IPS-18a (cell line): ENCODE measurements at regions not wholly inside any gene's neighbourhood (a gene's known extent, or its start where the extent isn't known, plus 50 kb on each side); places are given as distances from the start of the nearest gene placed in this dataset.

Source experiments
- H3K27ac ChIP-seq: one replicate; pipeline ENCODE4 v1.5.1; 2013; ENCODE audit warnings: low read length
- H3K27me3 ChIP-seq: one replicate; pipeline ENCODE4 v1.6.1; 2013; ENCODE audit warnings: mild to moderate bottlenecking, low read length; ENCODE audit not compliant: control insufficient read depth, insufficient read depth
- H3K36me3 ChIP-seq: one replicate; pipeline ENCODE4 v1.6.1; 2013; ENCODE audit warnings: low read depth, low read length; ENCODE audit not compliant: control insufficient read depth
- H3K4me1 ChIP-seq: one replicate; pipeline ENCODE4 v1.6.1; 2013; ENCODE audit warnings: low read depth, low read length; ENCODE audit not compliant: control insufficient read depth
- H3K4me3 ChIP-seq: one replicate; pipeline ENCODE4 v1.5.1; 2013; ENCODE audit warnings: low read length
- H3K9ac ChIP-seq: one replicate; pipeline ENCODE4 v1.6.1; 2013; ENCODE audit warnings: mild to moderate bottlenecking, low read length, moderate library complexity
- H3K9me3 ChIP-seq: one replicate; pipeline ENCODE4 v1.6.1; 2013; ENCODE audit warnings: low read depth, low read length; ENCODE audit not compliant: control insufficient read depth

DNA sequence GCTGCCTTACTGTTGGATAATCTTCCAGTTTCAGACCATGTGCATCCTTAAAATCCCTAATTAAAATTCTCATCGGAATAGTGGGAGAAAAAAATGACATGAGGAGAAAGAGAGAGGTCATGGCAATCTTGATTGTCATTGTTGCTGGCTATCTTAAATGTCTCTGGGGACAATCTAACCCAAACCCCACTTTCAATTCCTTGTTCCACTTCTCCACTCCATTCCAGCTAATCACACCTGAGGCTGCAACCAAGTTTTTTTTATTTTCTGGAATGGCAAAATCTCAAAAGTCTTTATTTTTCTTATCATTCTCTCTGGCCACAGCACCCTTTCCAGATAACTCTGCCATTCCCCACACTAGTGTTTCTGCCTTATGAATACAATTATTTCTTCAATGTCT is 171.9 kb upstream of the RASA1 start:
- no peaks in the 10 kb centered on the region for H3K27me3 ChIP-seq
- no peaks in the 10 kb centered on the region for H3K36me3 ChIP-seq
- no peaks in the 10 kb centered on the region for H3K9me3 ChIP-seq
- no peak overlapping the region for H3K27ac ChIP-seq
- no peaks in the 10 kb centered on the region for H3K4me1 ChIP-seq
- no peak overlapping the region for H3K4me3 ChIP-seq
- H3K9ac ChIP-seq = no peak overlapping the region

DNA sequence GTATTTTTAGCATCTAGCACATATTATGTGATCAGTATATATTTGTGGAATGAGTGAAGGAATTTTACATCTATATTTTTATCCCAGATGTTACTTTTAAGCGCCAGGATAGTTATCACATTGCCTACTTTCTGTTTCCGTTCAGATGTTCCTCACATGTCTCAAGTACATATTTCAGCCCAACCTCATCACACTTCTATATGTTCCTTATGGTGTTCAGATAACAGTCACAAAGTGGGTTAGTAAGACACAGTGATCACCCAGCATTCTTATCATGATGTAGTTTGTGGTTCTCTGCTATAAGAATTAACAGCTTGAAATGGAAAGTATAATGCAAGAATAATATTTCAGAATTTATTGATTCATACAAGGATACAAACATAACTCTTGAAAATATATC is 170.0 kb upstream of the RASA1 start:
- H3K4me1 ChIP-seq = no peaks in the 10 kb centered on the region

DNA sequence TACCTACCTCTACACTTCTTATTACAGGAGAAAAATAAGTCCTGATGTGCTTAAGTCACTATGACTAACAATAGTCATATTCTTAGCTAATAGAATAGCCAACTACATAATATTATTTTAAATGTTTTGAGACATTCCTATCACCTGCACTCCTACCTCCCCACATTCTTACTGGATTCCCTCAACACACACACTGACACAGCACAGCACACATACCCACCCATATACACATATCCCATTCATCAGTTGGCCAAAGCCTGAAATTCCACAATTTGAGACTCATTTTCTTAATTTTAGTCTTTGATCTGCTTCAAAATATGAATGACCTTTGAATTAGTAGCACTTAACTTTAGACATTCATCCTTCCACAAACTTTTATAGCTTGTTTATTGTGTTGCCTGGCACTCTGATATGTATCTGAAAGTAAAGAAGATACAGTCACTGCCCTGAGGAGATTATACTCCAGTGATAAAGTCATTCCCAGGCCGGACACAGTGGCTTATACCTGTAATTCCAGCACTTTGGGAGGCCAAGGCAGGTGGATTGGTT is 168.3 kb upstream of the RASA1 start:
- Histone ChIP-seq H3K9me3 (no peaks in the 10 kb centered on the region), H3K27ac (no peak overlapping the region), H3K27me3 (no peaks in the 10 kb centered on the region), H3K36me3 (no peaks in the 10 kb centered on the region), H3K4me3 (no peak overlapping the region), H3K4me1 (no peaks in the 10 kb centered on the region), H3K9ac (no peak overlapping the region)

More for the DNA sequence above, 170.0 kb upstream of the RASA1 start:
- Histone ChIP-seq H3K27me3 (no peaks in the 10 kb centered on the region), H3K27ac (no peak overlapping the region), H3K36me3 (no peaks in the 10 kb centered on the region), H3K4me3 (no peak overlapping the region), H3K9me3 (no peaks in the 10 kb centered on the region), H3K9ac (no peak overlapping the region)

DNA sequence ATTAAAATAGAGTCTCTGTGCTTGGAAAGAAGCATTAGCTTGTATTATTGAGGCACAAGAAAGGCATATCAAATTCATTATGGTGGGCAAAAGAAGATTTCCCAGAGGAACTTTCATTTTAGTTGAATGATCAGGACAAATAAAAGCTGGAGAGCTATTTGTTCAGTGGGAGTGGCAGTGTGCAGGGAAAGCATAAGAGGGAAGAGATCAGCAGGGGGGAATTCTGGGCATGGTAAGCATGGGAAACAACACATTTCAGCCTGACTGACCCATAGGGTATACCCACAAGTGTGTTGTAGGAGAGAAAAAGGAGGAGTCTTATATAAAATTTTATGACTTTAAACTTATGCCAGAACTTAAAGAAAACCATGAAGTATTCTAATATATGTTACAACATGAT is 167.7 kb upstream of the RASA1 start:
- Histone ChIP-seq H3K9me3 (no peaks in the 10 kb centered on the region), H3K4me3 (no peak overlapping the region), H3K4me1 (no peaks in the 10 kb centered on the region), H3K9ac (no peak overlapping the region), H3K36me3 (no peaks in the 10 kb centered on the region), H3K27me3 (no peaks in the 10 kb centered on the region), H3K27ac (no peak overlapping the region)

DNA sequence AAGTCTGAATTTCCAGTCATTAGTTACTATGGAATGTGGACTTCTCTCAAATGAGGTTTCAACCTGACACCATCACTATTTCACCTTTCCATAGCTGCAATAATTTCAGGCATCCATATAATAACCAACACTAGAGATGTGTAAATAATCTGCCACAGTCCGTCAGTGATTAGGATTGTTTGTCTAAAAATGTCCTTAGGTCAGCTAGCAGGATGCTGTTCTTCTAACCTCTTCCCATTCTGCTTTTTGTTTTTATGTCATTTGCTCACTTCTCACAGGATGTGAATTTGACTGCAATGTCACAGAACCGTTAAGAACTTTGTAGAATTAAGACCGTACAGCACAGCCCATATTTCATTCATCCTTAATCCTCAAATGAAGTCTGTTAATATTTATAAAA is 166.4 kb upstream of the RASA1 start:
- Histone ChIP-seq H3K27me3 (no peaks in the 10 kb centered on the region), H3K4me1 (no peaks in the 10 kb centered on the region), H3K36me3 (no peaks in the 10 kb centered on the region), H3K9ac (no peak overlapping the region), H3K27ac (no peak overlapping the region), H3K9me3 (no peaks in the 10 kb centered on the region), H3K4me3 (no peak overlapping the region)

DNA sequence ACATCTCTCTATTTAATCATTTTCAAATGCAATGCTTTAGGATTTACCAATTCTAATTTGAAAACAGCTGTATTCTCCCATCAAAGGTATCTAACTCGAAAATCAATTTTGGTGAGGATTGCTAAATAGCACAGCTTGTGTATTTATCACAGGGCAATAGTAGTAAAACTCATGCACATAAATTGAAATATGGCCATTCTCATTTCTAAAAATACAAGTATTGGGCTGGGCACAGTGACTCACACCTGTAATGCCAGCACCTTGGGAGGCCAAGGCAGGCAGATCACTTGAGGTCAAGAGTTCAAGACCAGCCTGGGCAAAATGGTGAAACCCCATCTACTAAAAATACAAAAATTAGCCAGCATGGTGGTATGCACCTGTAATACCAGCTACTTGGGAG is 164.8 kb upstream of the RASA1 start:
- H3K4me1 ChIP-seq = no peaks in the 10 kb centered on the region
- no peak overlapping the region for H3K27ac ChIP-seq
- no peaks in the 10 kb centered on the region for H3K36me3 ChIP-seq
- H3K9ac ChIP-seq = no peak overlapping the region
- H3K9me3 ChIP-seq = no peaks in the 10 kb centered on the region
- H3K27me3 ChIP-seq = no peaks in the 10 kb centered on the region
- H3K4me3 ChIP-seq = no peak overlapping the region

DNA sequence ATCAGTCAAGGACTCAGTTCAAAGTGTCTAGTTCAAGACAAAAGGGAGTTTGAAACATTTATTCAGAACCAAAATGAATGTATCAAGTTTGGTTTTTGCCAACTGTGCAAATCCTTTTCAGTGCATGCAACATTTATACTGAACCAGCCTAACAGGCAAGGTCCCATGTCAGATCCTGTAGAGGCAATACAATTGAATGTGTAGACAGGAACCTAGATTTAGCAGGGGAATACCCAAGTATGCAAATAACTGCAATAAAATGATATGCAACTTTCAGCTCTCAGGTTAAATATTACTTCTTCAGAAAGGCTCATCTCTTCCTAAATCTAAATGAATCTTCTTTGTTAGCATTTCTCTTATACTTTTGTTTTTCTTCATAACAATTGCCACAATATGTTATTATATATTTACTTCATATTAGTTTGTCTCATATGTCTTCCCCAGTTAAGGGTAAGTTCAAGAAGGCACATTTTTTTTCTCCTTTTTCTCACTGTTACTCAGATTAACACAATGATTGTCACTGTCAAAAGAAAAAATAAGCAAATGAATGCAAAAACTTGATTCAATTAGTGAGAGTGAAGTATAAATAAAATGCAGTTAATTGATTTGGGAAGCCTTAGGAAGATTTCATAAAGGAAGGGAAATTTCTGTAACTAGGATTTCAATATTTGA is 163.9 kb upstream of the RASA1 start:
- H3K4me3 ChIP-seq = no peak overlapping the region
- H3K27me3 ChIP-seq = no peaks in the 10 kb centered on the region
- H3K36me3 ChIP-seq = no peaks in the 10 kb centered on the region
- H3K4me1 ChIP-seq = no peaks in the 10 kb centered on the region
- H3K9me3 ChIP-seq = no peaks in the 10 kb centered on the region
- no peak overlapping the region for H3K27ac ChIP-seq
- H3K9ac ChIP-seq = no peak overlapping the region

DNA sequence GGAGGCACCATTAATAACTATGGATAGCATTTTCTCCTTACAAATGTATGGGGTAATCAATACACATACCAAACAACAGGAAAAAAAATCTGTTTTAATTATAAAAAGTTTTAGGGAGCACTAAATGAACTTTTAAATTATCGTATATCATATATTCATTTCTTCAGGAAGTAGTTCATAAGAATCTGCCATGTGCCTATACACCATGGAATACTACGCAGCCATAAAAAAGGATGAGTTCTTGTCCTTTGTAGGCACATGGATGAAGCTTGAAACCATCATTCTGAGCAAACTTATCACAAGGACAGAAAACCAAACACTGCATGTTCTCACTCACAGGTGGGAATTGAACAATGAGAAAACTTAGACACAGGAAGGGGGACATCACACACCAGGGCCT is 162.1 kb upstream of the RASA1 start:
- Histone ChIP-seq H3K36me3 (no peaks in the 10 kb centered on the region), H3K4me1 (no peaks in the 10 kb centered on the region), H3K27ac (no peak overlapping the region), H3K27me3 (no peaks in the 10 kb centered on the region), H3K4me3 (no peak overlapping the region), H3K9ac (no peak overlapping the region), H3K9me3 (no peaks in the 10 kb centered on the region)

DNA sequence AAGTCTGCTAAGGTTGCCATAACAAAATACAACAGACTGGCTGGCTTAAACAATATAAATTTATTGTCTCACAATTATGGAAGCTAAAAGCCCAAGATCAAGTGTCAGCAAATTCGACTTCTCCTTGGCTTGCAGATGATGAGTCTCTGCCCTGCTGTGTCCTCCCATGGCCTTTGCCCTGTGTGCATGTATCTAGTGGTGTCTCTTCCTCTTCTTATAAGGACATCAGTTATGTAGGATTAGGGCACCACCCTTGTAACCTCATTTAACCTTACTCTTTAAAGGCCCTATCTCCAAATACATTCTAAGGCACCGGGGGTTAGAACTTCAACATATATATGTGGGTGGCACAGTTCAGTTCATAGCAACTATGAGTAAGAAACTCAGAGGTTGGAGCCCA is 157.9 kb upstream of the RASA1 start:
- H3K4me1 ChIP-seq = no peaks in the 10 kb centered on the region
- H3K4me3 ChIP-seq = no peak overlapping the region
- H3K36me3 ChIP-seq = no peaks in the 10 kb centered on the region
- H3K9ac ChIP-seq = no peak overlapping the region
- no peaks in the 10 kb centered on the region for H3K27me3 ChIP-seq
- H3K27ac ChIP-seq = no peak overlapping the region
- H3K9me3 ChIP-seq = no peaks in the 10 kb centered on the region

DNA sequence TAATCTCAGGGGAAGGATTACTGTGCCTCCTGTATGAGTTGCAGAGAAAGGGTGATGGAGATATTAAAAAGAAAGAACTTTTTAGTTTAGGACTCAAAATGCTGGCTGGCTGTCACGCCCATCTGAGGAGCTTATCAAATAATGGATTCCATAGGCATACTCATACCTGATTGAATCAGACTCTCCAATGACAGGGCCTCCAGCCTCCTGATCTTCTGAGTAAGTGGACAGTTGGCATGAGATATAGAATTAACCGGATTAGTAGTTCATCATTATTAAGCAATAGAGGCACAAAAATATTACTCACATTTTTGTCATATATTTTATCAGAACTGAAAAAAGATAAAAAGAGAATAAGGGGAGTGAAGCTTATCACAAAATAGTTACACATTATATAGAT is 157.0 kb upstream of the RASA1 start:
- Histone ChIP-seq H3K36me3 (no peaks in the 10 kb centered on the region), H3K27me3 (no peaks in the 10 kb centered on the region), H3K27ac (no peak overlapping the region), H3K4me3 (no peak overlapping the region), H3K4me1 (no peaks in the 10 kb centered on the region), H3K9ac (no peak overlapping the region), H3K9me3 (no peaks in the 10 kb centered on the region)

DNA sequence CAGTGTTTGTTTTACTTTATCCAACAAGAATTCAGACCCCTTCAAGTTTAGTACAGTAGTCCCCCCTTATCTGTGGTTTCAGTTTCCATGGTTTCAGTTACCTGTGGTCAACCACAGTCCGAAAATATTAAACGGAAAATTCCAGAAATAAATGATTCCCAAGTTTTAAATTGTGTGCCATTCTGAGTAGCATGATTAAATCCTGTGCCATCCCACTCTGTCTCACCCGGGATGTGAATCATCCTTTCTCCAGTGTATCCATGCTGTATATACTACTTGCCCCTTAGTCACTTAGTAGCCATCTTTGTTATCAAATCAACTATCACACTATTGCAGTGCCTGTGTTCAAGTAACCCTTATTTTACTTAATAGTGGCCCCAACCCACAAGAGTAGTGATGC is 153.8 kb upstream of the RASA1 start:
- no peak overlapping the region for H3K9ac ChIP-seq
- no peak overlapping the region for H3K27ac ChIP-seq
- H3K36me3 ChIP-seq = no peaks in the 10 kb centered on the region

DNA sequence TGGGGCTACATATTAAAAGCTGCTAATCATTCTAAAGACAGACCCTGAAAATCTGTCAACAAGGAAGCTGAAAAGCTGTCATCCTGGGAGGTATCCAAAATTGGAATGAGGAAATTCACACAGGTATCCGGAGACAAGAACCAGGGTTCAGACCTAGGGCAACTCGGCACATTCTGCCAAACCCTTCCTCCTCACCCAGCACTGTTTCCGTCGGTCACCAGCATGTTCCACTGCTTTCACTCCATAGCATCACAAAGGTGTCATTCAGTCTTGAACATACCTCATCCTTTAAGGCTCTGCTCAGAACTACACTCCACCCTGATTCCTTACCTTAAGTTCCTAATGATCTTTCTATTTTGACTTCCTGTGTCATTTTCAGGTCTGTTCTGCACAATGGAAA is 153.1 kb upstream of the RASA1 start:
- Histone ChIP-seq H3K9me3 (no peaks in the 10 kb centered on the region), H3K27ac (no peak overlapping the region), H3K4me1 (no peaks in the 10 kb centered on the region), H3K9ac (no peak overlapping the region), H3K36me3 (no peaks in the 10 kb centered on the region), H3K4me3 (no peak overlapping the region), H3K27me3 (no peaks in the 10 kb centered on the region)

More for the DNA sequence above, 153.8 kb upstream of the RASA1 start:
- Histone ChIP-seq H3K27me3 (no peaks in the 10 kb centered on the region), H3K9me3 (no peaks in the 10 kb centered on the region), H3K4me3 (no peak overlapping the region), H3K4me1 (no peaks in the 10 kb centered on the region)
